ENCODE measurements at regions not wholly inside any gene's neighbourhood (a gene's known extent, or its start where the extent isn't known, plus 50 kb on each side); places are given as distances from the start of the nearest gene placed in this dataset.

DNA sequence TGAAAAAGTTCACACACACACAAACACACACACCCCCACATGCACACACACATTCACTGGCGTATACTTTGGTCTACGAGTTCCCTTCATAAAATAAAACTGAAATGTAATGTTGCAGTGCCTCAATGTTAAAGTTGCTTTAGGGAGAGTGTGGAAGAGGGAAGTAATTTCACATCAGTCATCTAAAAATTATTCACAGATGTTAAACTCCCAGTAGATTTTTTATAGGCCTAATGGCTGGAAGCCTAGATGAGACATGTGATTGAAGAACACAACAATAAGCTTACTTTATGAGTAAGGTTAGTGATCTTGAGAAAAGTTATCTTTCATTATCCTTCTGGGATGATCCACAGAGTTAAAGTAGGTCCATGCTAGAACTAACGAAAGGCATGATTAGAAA lies 506.7 kb upstream of the CNTNAP5 start:
- TF ChIP-seq, protein P1, sequence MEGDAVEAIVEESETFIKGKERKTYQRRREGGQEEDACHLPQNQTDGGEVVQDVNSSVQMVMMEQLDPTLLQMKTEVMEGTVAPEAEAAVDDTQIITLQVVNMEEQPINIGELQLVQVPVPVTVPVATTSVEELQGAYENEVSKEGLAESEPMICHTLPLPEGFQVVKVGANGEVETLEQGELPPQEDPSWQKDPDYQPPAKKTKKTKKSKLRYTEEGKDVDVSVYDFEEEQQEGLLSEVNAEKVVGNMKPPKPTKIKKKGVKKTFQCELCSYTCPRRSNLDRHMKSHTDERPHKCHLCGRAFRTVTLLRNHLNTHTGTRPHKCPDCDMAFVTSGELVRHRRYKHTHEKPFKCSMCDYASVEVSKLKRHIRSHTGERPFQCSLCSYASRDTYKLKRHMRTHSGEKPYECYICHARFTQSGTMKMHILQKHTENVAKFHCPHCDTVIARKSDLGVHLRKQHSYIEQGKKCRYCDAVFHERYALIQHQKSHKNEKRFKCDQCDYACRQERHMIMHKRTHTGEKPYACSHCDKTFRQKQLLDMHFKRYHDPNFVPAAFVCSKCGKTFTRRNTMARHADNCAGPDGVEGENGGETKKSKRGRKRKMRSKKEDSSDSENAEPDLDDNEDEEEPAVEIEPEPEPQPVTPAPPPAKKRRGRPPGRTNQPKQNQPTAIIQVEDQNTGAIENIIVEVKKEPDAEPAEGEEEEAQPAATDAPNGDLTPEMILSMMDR (IDR thresholded peaks at IDR 0.05), result no peak
- TF ChIP-seq IRF2 (CRISPR knock-in tag; IDR thresholded peaks at IDR 0.05; ENCODE audit: borderline replicate concordance, low read depth), result no peak
- TF ChIP-seq, protein P2, sequence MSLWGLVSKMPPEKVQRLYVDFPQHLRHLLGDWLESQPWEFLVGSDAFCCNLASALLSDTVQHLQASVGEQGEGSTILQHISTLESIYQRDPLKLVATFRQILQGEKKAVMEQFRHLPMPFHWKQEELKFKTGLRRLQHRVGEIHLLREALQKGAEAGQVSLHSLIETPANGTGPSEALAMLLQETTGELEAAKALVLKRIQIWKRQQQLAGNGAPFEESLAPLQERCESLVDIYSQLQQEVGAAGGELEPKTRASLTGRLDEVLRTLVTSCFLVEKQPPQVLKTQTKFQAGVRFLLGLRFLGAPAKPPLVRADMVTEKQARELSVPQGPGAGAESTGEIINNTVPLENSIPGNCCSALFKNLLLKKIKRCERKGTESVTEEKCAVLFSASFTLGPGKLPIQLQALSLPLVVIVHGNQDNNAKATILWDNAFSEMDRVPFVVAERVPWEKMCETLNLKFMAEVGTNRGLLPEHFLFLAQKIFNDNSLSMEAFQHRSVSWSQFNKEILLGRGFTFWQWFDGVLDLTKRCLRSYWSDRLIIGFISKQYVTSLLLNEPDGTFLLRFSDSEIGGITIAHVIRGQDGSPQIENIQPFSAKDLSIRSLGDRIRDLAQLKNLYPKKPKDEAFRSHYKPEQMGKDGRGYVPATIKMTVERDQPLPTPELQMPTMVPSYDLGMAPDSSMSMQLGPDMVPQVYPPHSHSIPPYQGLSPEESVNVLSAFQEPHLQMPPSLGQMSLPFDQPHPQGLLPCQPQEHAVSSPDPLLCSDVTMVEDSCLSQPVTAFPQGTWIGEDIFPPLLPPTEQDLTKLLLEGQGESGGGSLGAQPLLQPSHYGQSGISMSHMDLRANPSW (CRISPR knock-in tag; conservative IDR thresholded peaks at IDR 0.05; ENCODE audit: low read depth), result no peak
- TF ChIP-seq FOXP1 (CRISPR knock-in tag; IDR thresholded peaks at IDR 0.05; ENCODE audit: borderline replicate concordance), result no peak
- TF ChIP-seq JUN (CRISPR knock-in tag; IDR thresholded peaks at IDR 0.05), result no peak
- TF ChIP-seq, protein P3, sequence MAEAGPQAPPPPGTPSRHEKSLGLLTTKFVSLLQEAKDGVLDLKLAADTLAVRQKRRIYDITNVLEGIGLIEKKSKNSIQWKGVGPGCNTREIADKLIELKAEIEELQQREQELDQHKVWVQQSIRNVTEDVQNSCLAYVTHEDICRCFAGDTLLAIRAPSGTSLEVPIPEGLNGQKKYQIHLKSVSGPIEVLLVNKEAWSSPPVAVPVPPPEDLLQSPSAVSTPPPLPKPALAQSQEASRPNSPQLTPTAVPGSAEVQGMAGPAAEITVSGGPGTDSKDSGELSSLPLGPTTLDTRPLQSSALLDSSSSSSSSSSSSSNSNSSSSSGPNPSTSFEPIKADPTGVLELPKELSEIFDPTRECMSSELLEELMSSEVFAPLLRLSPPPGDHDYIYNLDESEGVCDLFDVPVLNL (CRISPR knock-in tag; IDR thresholded peaks at IDR 0.05; ENCODE audit: borderline replicate concordance, low read depth), result no peak
- TF ChIP-seq, protein P4, sequence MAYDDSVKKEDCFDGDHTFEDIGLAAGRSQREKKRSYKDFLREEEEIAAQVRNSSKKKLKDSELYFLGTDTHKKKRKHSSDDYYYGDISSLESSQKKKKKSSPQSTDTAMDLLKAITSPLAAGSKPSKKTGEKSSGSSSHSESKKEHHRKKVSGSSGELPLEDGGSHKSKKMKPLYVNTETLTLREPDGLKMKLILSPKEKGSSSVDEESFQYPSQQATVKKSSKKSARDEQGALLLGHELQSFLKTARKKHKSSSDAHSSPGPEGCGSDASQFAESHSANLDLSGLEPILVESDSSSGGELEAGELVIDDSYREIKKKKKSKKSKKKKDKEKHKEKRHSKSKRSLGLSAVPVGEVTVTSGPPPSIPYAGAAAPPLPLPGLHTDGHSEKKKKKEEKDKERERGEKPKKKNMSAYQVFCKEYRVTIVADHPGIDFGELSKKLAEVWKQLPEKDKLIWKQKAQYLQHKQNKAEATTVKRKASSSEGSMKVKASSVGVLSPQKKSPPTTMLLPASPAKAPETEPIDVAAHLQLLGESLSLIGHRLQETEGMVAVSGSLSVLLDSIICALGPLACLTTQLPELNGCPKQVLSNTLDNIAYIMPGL (CRISPR knock-in tag; IDR thresholded peaks at IDR 0.05), result no peak
- TF ChIP-seq EMX1 (CRISPR knock-in tag; IDR thresholded peaks at IDR 0.05), result no peak

Data from WTC11 (cell line).